A549 (cell line): ENCODE measurements at regions not wholly inside any gene's neighbourhood (a gene's known extent, or its start where the extent isn't known, plus 50 kb on each side); places are given as distances from the start of the nearest gene placed in this dataset.

Experiments used
- ATAC-seq, 2 experiments: fragments of 200-7000 bp in 1 of 2; fragments of >200 bp in 1 of 2; cut with Nextera tagmentation in 1 of 2; cut with Tn5 transposase in 1 of 2; 3 replicates each; pipeline versions ENCODE4 v1.8.0 to v1.9.1; 2018 to 2020; ENCODE audit warnings: mild to moderate bottlenecking in 1 of 2, moderate library complexity in 1 of 2
- CTCF ChIA-PET: fragments of 300-600 bp; sonication (Branson Sonifier 250); formaldehyde crosslinking; extraction: SDS; loops from one replicate; lab custom pipeline; 2021; ENCODE audit warnings: antibody characterized with exemption, inconsistent platforms; lab: Yijun Ruan, JAX
- POLR2A ChIA-PET: fragments of 350-600 bp; formaldehyde crosslinking; extraction: SDS; loops from one replicate; lab custom pipeline; 2021; ENCODE audit warnings: antibody characterized with exemption, inconsistent platforms; lab: Yijun Ruan, JAX
- DNase-seq, 2 experiments: peaks; one replicate each; pipeline versions ENCODE4 v3.0.0 to v3.0.0-alpha.2; 2011 to 2016; ENCODE audit warnings: low read depth in 1 of 2, low spot score in 1 of 2
- FAIRE-seq: peaks from 2 replicates; lab custom pipeline; 2011; peaks lifted over from hg19 to GRCh38; lab: Jason Lieb, UNC
- H3K27ac ChIP-seq, 2 experiments: fragments of >200 bp; sonication (Bioruptor Twin); formaldehyde crosslinking; 3 replicates each; pipeline ENCODE4 v1.5.1; 2016 to 2017
- H3K4me1 ChIP-seq: fragments of >200 bp; sonication (Bioruptor Twin); formaldehyde crosslinking; 3 replicates; pipeline ENCODE4 v1.6.1; 2016
- H3K4me2 ChIP-seq: fragments of >200 bp; sonication (Bioruptor Twin); formaldehyde crosslinking; 3 replicates; pipeline ENCODE4 v1.6.1; 2016
- H3K4me3 ChIP-seq: fragments of >200 bp; sonication (Bioruptor Twin); formaldehyde crosslinking; 3 replicates; pipeline ENCODE4 v1.5.1; 2016
- H3K9me3 ChIP-seq: fragments of >200 bp; sonication (Bioruptor Twin); formaldehyde crosslinking; 3 replicates; pipeline ENCODE4 v1.6.1; 2016
- BHLHE40 ChIP-seq: IDR thresholded peaks from 2 replicates; pipeline ENCODE4 v1.6.1; 2012; ENCODE audit warnings: low read depth, low read length, inconsistent platforms
- CHD4 ChIP-seq: fragments of 200-600 bp; sonication (generic); IDR thresholded peaks from 2 replicates; pipeline ENCODE4 v1.6.1; 2016; ENCODE audit warnings: antibody characterized with exemption, mild to moderate bottlenecking, borderline replicate concordance
- EHMT2 ChIP-seq: fragments of 200-600 bp; sonication (generic); IDR thresholded peaks from 2 replicates; pipeline ENCODE4 v1.6.1; 2016; ENCODE audit warnings: antibody characterized with exemption, low read depth, mild to moderate bottlenecking, moderate library complexity
- ESRRA ChIP-seq: fragments of 150-350 bp; IDR thresholded peaks from 2 replicates; pipeline ENCODE4 v1.6.1; 2014; ENCODE audit warnings: mild to moderate bottlenecking, low read length, borderline replicate concordance
- FOSB ChIP-seq: fragments of 250-450 bp; sonication (Bioruptor Pico); IDR thresholded peaks from 2 replicates; pipeline ENCODE4 v1.5.0; 2020; ENCODE audit warnings: mild to moderate bottlenecking, moderate library complexity
- FOXS1 ChIP-seq: fragments of 250-450 bp; sonication (Bioruptor Pico); IDR thresholded peaks from 2 replicates; pipeline ENCODE4 v1.5.0; 2020; ENCODE audit warnings: mild to moderate bottlenecking, moderate library complexity
- HES2 ChIP-seq: fragments of >200 bp; sonication (Bioruptor Twin); formaldehyde crosslinking; IDR thresholded peaks from 2 replicates; pipeline ENCODE4 v1.6.1; 2016
- HOXA7 ChIP-seq: fragments of 250-450 bp; sonication (Bioruptor Pico); IDR thresholded peaks from 2 replicates; pipeline ENCODE4 v1.5.0; 2020; ENCODE audit warnings: mild to moderate bottlenecking, moderate library complexity
- KDM1A ChIP-seq: fragments of 200-600 bp; sonication (generic); IDR thresholded peaks from 2 replicates; pipeline ENCODE4 v1.6.1; 2016; ENCODE audit warnings: low read depth, mild to moderate bottlenecking
- KDM5A ChIP-seq: fragments of 200-600 bp; sonication (generic); IDR thresholded peaks from 2 replicates; pipeline ENCODE4 v1.6.1; 2016; ENCODE audit warnings: antibody characterized with exemption, mild to moderate bottlenecking
- MAFK ChIP-seq: fragments of 450-650 bp; IDR thresholded peaks from 2 replicates; pipeline ENCODE4 v1.6.1; 2014; ENCODE audit not compliant: partially characterized antibody
- MAX ChIP-seq: IDR thresholded peaks from 2 replicates; pipeline ENCODE4 v1.6.1; 2012
- POLR2A ChIP-seq: IDR thresholded peaks from 2 replicates; pipeline ENCODE4 v1.6.1; 2012; ENCODE audit warnings: mild to moderate bottlenecking, low read length
- POLR2AphosphoS2 ChIP-seq: conservative IDR thresholded peaks from 2 replicates; pipeline ENCODE4 v1.6.1; 2012; ENCODE audit warnings: low read length, improper control_type of control experiment, inconsistent platforms
- RFX5 ChIP-seq: fragments of 450-650 bp; IDR thresholded peaks from 2 replicates; pipeline ENCODE4 v1.7.1; 2014; ENCODE audit warnings: antibody characterized with exemption, mild to moderate bottlenecking, moderate library complexity
- TP53 ChIP-seq: fragments of 250-450 bp; sonication (Bioruptor Pico); IDR thresholded peaks from 2 replicates; pipeline ENCODE4 v1.5.0; 2021; ENCODE audit warnings: mild to moderate bottlenecking, moderate library complexity
- USF2 ChIP-seq: fragments of 450-650 bp; IDR thresholded peaks from 2 replicates; pipeline ENCODE4 v1.6.1; 2014; ENCODE audit warnings: antibody characterized with exemption
- ZFP36 ChIP-seq: fragments of 450-650 bp; IDR thresholded peaks from 2 replicates; pipeline ENCODE4 v1.6.1; 2014; ENCODE audit warnings: borderline replicate concordance; ENCODE audit not compliant: partially characterized antibody
- ZSCAN20 ChIP-seq: fragments of 250-450 bp; sonication (Bioruptor Pico); IDR thresholded peaks from 2 replicates; pipeline ENCODE4 v1.8.0; 2022; ENCODE audit warnings: mild to moderate bottlenecking, moderate library complexity
- WGBS: methylation state at CpG from one replicate; pipeline ENCODE4 v1.1.6; 2017; ENCODE audit errors: missing lambda C conversion rate; 5-methylcytosine and 5-hydroxymethylcytosine counted together
- TF ChIP-seq, protein P1 (sequence below): IDR thresholded peaks from 2 replicates; pipeline ENCODE4 v1.6.1; 2012; ENCODE audit warnings: low read depth, borderline replicate concordance

DNA sequence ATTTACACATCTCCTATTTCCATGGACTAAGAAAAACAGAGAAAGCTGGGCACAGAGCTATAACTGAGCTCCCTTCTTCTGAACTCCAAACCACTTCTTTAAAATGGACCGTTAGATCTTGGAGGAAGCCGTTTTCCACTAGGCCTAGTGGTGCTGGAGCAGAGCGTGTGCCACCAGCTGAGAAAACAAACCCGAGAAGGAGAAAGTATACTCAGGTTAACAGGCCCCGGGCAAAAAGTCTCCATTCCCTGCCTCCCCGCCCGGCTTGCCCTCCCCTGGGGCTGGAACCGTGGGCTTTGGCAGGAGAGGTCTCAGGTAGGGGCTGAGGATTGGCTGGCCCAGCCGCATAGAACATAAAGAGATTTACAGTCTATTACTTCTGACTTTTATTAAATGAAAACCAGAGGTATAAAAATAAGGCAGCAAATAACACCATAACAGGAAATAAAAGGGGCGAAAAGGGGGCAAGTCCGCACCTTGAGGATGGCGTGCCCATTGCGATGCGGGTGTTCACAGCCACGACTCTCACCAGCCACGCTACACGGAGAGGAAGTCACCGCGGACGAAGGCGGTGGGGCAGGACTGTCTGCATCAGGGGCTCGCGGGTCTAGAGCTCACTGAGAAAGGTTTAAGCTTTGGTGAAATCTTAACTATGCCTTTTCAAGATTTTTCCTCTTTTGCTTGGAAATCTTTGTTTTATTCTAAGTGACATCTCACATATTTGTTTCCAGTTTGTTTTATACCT lies 191.2 kb upstream of the GMDS start:
- Histone ChIP-seq H3K9me3 (no peaks in the 10 kb centered on the region), H3K27ac (no peak overlapping the region), H3K4me3 (no peak overlapping the region), H3K4me1 (peaks cover 12% of the 10 kb centered on the region)
- POLR2A ChIA-PET = no interaction called here
- no peak for FAIRE-seq
- ATAC-seq = no peak
- TF ChIP-seq POLR2A (no peak), HES2 (no peak), ZFP36 (no peak), FOSB (CRISPR knock-in tag) (no peak), CHD4 (no peak)
- TF ChIP-seq, all 56 proteins: peak for 0
- no peak for DNase-seq
- CTCF ChIA-PET = interaction anchor here (3.4 kb wide), 1 partner anchor 12 kb away, joined by 15 read pairs; no protein-coding TSS in a partner anchor
- WGBS = 84% methylated on average over 23 of the region's 23 CpGs
- no peak overlapping the region for H3K4me2 ChIP-seq

- TF ChIP-seq RFX5 (no peak), HOXA7 (CRISPR knock-in tag) (no peak), ESRRA (no peak), USF2 (no peak), POLR2AphosphoS2 (no peak), EHMT2 (no peak), KDM1A (no peak), BHLHE40 (no peak), KDM5A (no peak), ZSCAN20 (CRISPR knock-in tag) (no peak), MAX (no peak), MAFK (no peak), FOXS1 (CRISPR knock-in tag) (no peak), ZFP36 (no peak)
- TF ChIP-seq, protein P1, sequence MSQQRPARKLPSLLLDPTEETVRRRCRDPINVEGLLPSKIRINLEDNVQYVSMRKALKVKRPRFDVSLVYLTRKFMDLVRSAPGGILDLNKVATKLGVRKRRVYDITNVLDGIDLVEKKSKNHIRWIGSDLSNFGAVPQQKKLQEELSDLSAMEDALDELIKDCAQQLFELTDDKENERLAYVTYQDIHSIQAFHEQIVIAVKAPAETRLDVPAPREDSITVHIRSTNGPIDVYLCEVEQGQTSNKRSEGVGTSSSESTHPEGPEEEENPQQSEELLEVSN = no peak
- ATAC-seq (no peak), DNase-seq (no peak), FAIRE-seq (no peak)
- H3K4me2 ChIP-seq = no peak overlapping the region
- H3K4me3 ChIP-seq = no peak overlapping the region
- H3K9me3 ChIP-seq = no peaks in the 10 kb centered on the region
- H3K27ac ChIP-seq = no peak overlapping the region
- peaks cover 12% of the 10 kb centered on the region for H3K4me1 ChIP-seq
- 77% methylated on average over 9 of the region's 9 CpGs for WGBS
- ChIA-PET POLR2A (no interaction called here), CTCF (interaction anchor here (3.4 kb wide), 1 partner anchor 13 kb away, joined by 15 read pairs; no protein-coding TSS in a partner anchor)
Measured at GRCh38 chr6:2435323-2435722, 189.9 kb upstream of the GMDS start.

- no peak for ATAC-seq
Measured at GRCh38 chr6:2434912-2435311, 189.5 kb upstream of the GMDS start.

More at GRCh38 chr6:2434912-2435311, 189.5 kb upstream of the GMDS start:
- no peak overlapping the region for H3K27ac ChIP-seq
- H3K4me1 ChIP-seq = peaks cover 12% of the 10 kb centered on the region
- no peak overlapping the region for H3K4me3 ChIP-seq
- TF ChIP-seq KDM1A (no peak), ZSCAN20 (CRISPR knock-in tag) (no peak), TP53 (CRISPR knock-in tag) (no peak)
- 81% methylated on average over 6 of the region's 6 CpGs for WGBS
- no peaks in the 10 kb centered on the region for H3K9me3 ChIP-seq
- DNase-seq = no peak
- CTCF ChIA-PET = interaction anchor here (0.6 to 3.4 kb wide), 2 partner anchors 13 to 226 kb away, joined by 3 to 15 read pairs; no protein-coding TSS in a partner anchor
- POLR2A ChIA-PET = no interaction called here
- no peak for FAIRE-seq
- no peak overlapping the region for H3K4me2 ChIP-seq
